ENCODE measurements at regions not wholly inside any gene's neighbourhood (a gene's known extent, or its start where the extent isn't known, plus 50 kb on each side); places are given as distances from the start of the nearest gene placed in this dataset.

GRCh38 chr2:129810521-129810920 is 168.9 kb upstream of the RAB6C start:
- no peak for DNase-seq (ENCODE audit: low read depth)
- no peak overlapping the region for H3K4me3 ChIP-seq (replicated peaks; ENCODE audit: low read depth, low read length)
- no peak for TF ChIP-seq CTCF (IDR thresholded peaks at IDR 0.05; ENCODE audit: low read length, missing control alignments)

GRCh38 chr2:129812071-129812470 is 167.4 kb upstream of the RAB6C start:
- H3K4me3 ChIP-seq (replicated peaks; ENCODE audit: low read depth, low read length) = no peak overlapping the region
- TF ChIP-seq CTCF (IDR thresholded peaks at IDR 0.05; ENCODE audit: low read length, missing control alignments) = no peak
- no peak for DNase-seq (ENCODE audit: low read depth)

- TF ChIP-seq CTCF (IDR thresholded peaks at IDR 0.05; ENCODE audit: low read length, missing control alignments) = no peak
- DNase-seq (ENCODE audit: low read depth) = no peak
- no peak overlapping the region for H3K4me3 ChIP-seq (replicated peaks; ENCODE audit: low read depth, low read length)
These were observed 166.8 kb upstream of the RAB6C start for GRCh38 chr2:129812654-129813053.

- DNase-seq (ENCODE audit: low read depth) = no peak
- TF ChIP-seq CTCF (IDR thresholded peaks at IDR 0.05; ENCODE audit: low read length, missing control alignments) = no peak
- H3K4me3 ChIP-seq (replicated peaks; ENCODE audit: low read depth, low read length) = no peak overlapping the region
These were observed 166.1 kb upstream of the RAB6C start for GRCh38 chr2:129813404-129813803.

- DNase-seq (ENCODE audit: low read depth) = no peak
- TF ChIP-seq CTCF (IDR thresholded peaks at IDR 0.05; ENCODE audit: low read length, missing control alignments) = no peak
- no peak overlapping the region for H3K4me3 ChIP-seq (replicated peaks; ENCODE audit: low read depth, low read length)
These were observed 162.5 kb upstream of the RAB6C start for GRCh38 chr2:129816813-129817574.

GRCh38 chr2:129819855-129820254 is 159.6 kb upstream of the RAB6C start:
- TF ChIP-seq CTCF (IDR thresholded peaks at IDR 0.05; ENCODE audit: low read length, missing control alignments) = no peak
- DNase-seq (ENCODE audit: low read depth) = no peak
- H3K4me3 ChIP-seq (replicated peaks; ENCODE audit: low read depth, low read length) = no peak overlapping the region

GRCh38 chr2:129820908-129821307 is 158.6 kb upstream of the RAB6C start:
- no peak for TF ChIP-seq CTCF (IDR thresholded peaks at IDR 0.05; ENCODE audit: low read length, missing control alignments)
- H3K4me3 ChIP-seq (replicated peaks; ENCODE audit: low read depth, low read length) = no peak overlapping the region

More at GRCh38 chr2:129820908-129821307, 158.6 kb upstream of the RAB6C start:
- no peak for DNase-seq (ENCODE audit: low read depth)
